Calu3 (cell line): ENCODE measurements at regions not wholly inside any gene's neighbourhood (a gene's known extent, or its start where the extent isn't known, plus 50 kb on each side); places are given as distances from the start of the nearest gene placed in this dataset.

Experiments
- BruUV-seq: library from RNA; stranded (reverse); fragments of 400-500 nt; replicated peaks from 2 replicates; lab custom pipeline; 2021; lab: Mats Ljungman, UMichigan
- CTCF ChIA-PET: fragments of 300-600 bp; sonication (Branson Sonifier 250); formaldehyde crosslinking; loops from one replicate; lab custom pipeline; 2022; ENCODE audit warnings: antibody characterized with exemption; lab: Charles Lee
- DNase-seq: peaks from one replicate; pipeline ENCODE4 v3.0.0; 2022
- H3K27ac Mint-ChIP-seq: one replicate; pipeline ENCODE4 v1.8.0; 2022; ENCODE audit warnings: mixed read lengths; ENCODE audit not compliant: unreplicated experiment
- H3K27me3 Mint-ChIP-seq: one replicate; pipeline ENCODE4 v1.8.0; 2022; ENCODE audit warnings: mixed read lengths; ENCODE audit not compliant: unreplicated experiment
- H3K36me3 Mint-ChIP-seq: one replicate; pipeline ENCODE4 v1.8.0; 2022; ENCODE audit warnings: mild to moderate bottlenecking, moderate library complexity, mixed read lengths; ENCODE audit not compliant: insufficient read depth, unreplicated experiment
- H3K4me1 Mint-ChIP-seq: one replicate; pipeline ENCODE4 v1.8.0; 2022; ENCODE audit warnings: mild to moderate bottlenecking, low read depth, mixed read lengths; ENCODE audit not compliant: unreplicated experiment
- H3K4me3 Mint-ChIP-seq: one replicate; pipeline ENCODE4 v1.8.0; 2022; ENCODE audit warnings: mild to moderate bottlenecking, low read depth, moderate library complexity, mixed read lengths; ENCODE audit not compliant: unreplicated experiment
- H3K9me3 Mint-ChIP-seq: one replicate; pipeline ENCODE4 v1.8.0; 2022; ENCODE audit warnings: low read depth, mixed read lengths; ENCODE audit not compliant: unreplicated experiment
- CTCF ChIP-seq: fragments of 200-600 bp; IDR thresholded peaks from one replicate; pipeline ENCODE4 v1.8.0; 2022; ENCODE audit warnings: antibody characterized with exemption; ENCODE audit not compliant: unreplicated experiment
- intact Hi-C: fragments of 100-400 bp; cut with micrococcal nuclease; formaldehyde crosslinking; loops from one replicate; pipeline ENCODE4 v1.10.0; 2022; ENCODE audit not compliant: unreplicated experiment

- TF ChIP-seq CTCF: no peak
Observed at GRCh38 chr5:138625134-138625533, 49.9 kb upstream of the HSPA9 start.

More at GRCh38 chr5:138625134-138625533, 49.9 kb upstream of the HSPA9 start:
- intact Hi-C loops: no loop called here
- H3K9me3 Mint-ChIP-seq: no peaks in the 10 kb centered on the region
- H3K27ac Mint-ChIP-seq: no peak overlapping the region
- no peak overlapping the region for H3K4me3 Mint-ChIP-seq
- no peaks in the 10 kb centered on the region for H3K36me3 Mint-ChIP-seq
- H3K4me1 Mint-ChIP-seq: no peaks in the 10 kb centered on the region
- CTCF ChIA-PET: no interaction called here
- DNase-seq: no peak
- no TSS peak for BruUV-seq
- no peaks in the 10 kb centered on the region for H3K27me3 Mint-ChIP-seq
